Adrenal gland (tissue), 9 donors: ENCODE measurements at regions not wholly inside any gene's neighbourhood (a gene's known extent, or its start where the extent isn't known, plus 50 kb on each side); places are given as distances from the start of the nearest gene placed in this dataset.

ENCODE experiments used
- DNase-seq, 7 donors: peaks; one replicate each; pipeline ENCODE4 v3.0.0-alpha.2; 2019 to 2020
- H3K27ac ChIP-seq, 5 donors: fragments of 200-600 bp; sonication (generic) in 4 of 5; 1 replicate in 3 of 5; 2 replicates in 2 of 5; pipeline versions ENCODE4 v1.5.1 to v1.8.0; 2016 to 2020; ENCODE audit warnings: mild to moderate bottlenecking in 1 of 5
- H3K27me3 ChIP-seq: fragments of 200-600 bp; 2 replicates; pipeline ENCODE4 v1.8.0; 2021
- H3K36me3 ChIP-seq, 2 donors: fragments of 200-600 bp; replicated peaks in 1 of 2; 1 replicate in 1 of 2; 2 replicates in 1 of 2; pipeline versions ENCODE4 v1.5.1 to v1.8.0; 2018 to 2022
- H3K4me1 ChIP-seq, 2 donors: fragments of 200-600 bp; replicated peaks in 1 of 2; 1 replicate in 1 of 2; 2 replicates in 1 of 2; pipeline versions ENCODE4 v1.5.1 to v1.8.0; 2018 to 2021
- H3K4me3 ChIP-seq, 4 donors: fragments of 200-600 bp; sonication (generic) in 3 of 4; one replicate each; pipeline ENCODE4 v1.5.1; 2016 to 2018
- H3K9me3 ChIP-seq, 3 donors: fragments of 200-600 bp; sonication (generic) in 1 of 3; replicated peaks in 1 of 3; 1 replicate in 2 of 3; 2 replicates in 1 of 3; pipeline versions ENCODE4 v1.5.1 to v1.8.0; 2016 to 2021
- POLR2A ChIP-seq, 2 donors: fragments of 450-650 bp; IDR thresholded peaks; one replicate each; pipeline ENCODE4 v1.6.1; 2017; ENCODE audit warnings: antibody characterized with exemption in 2 of 2, mild to moderate bottlenecking in 2 of 2, moderate library complexity in 1 of 2
- WGBS, 4 donors: extraction: QIAGEN DNeasy Blood & Tissue Kit in 2 of 4; methylation state at CpG; one replicate each; pipeline versions ENCODE4 v1.1.5 to v1.1.7; 2013 to 2017; 5-methylcytosine and 5-hydroxymethylcytosine counted together
- intact Hi-C, 2 donors: fragments of 100-400 bp; cut with DNase I; formaldehyde crosslinking; loops; one replicate each; pipeline versions ENCODE4 v1.14.1 to v1.15.0; 2022 to 2023
- TF ChIP-seq, protein P1 (sequence below), 6 experiments: fragments of 450-650 bp in 4 of 6; fragments of 200-600 bp in 2 of 6; sonication (generic) in 1 of 6; IDR thresholded peaks; 1 replicate in 5 of 6; 2 replicates in 1 of 6; pipeline versions ENCODE4 v1.5.1 to v1.8.0; 2016 to 2021; ENCODE audit warnings: antibody characterized with exemption in 6 of 6, mild to moderate bottlenecking in 2 of 6, moderate library complexity in 1 of 6
- donor health status: healthy with polysubstance abuse.
- donor health status: Bipolar disorder and iron deficiency.
- donor health status: DM: yes; HTN: yes; CAD: no.
- donor health status: DM: no; HTN: no; CAD: no.
- donor health status: DM: no; HTN: no; CAD: no.

DNA sequence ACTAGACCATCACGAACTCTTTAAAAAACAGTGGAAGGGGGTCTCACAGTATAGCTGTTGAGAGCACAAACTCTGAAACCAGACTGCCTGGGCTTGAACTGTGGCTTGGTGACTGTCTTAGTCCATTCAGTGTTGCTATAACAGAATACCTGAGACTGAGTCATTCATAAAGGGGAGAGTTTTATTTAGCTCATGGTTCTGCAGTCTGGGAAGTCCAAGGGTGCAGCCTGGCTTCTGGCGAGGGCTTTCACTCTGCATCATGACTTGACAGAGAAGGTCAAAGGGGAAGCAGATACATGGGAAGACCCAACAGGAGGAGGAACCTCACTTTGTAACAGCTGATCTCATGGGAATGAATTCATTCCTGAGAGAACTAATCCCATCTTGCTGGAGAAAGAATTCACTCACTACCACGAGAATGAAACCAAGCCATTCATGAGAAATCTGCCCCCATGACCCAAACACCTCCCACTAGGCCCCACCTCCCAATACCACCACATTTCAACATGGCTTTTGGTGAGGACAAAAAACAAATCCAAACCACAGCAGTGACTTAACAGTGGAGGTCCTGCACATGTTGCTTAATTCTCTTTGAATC, 116.7 kb upstream of the STOX2 start:
- TF ChIP-seq, protein P1, sequence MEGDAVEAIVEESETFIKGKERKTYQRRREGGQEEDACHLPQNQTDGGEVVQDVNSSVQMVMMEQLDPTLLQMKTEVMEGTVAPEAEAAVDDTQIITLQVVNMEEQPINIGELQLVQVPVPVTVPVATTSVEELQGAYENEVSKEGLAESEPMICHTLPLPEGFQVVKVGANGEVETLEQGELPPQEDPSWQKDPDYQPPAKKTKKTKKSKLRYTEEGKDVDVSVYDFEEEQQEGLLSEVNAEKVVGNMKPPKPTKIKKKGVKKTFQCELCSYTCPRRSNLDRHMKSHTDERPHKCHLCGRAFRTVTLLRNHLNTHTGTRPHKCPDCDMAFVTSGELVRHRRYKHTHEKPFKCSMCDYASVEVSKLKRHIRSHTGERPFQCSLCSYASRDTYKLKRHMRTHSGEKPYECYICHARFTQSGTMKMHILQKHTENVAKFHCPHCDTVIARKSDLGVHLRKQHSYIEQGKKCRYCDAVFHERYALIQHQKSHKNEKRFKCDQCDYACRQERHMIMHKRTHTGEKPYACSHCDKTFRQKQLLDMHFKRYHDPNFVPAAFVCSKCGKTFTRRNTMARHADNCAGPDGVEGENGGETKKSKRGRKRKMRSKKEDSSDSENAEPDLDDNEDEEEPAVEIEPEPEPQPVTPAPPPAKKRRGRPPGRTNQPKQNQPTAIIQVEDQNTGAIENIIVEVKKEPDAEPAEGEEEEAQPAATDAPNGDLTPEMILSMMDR (IDR thresholded peaks at IDR 0.05) = no peak
- no peak for TF ChIP-seq POLR2A (IDR thresholded peaks at IDR 0.05)
- no peaks in the 10 kb centered on the region for H3K36me3 ChIP-seq
- peaks cover 0 to 10% (median 0%) of the 10 kb centered on the region in 3 donors for H3K9me3 ChIP-seq
- H3K27me3 ChIP-seq = no peaks in the 10 kb centered on the region
- DNase-seq = no peak
- no peak overlapping the region for H3K27ac ChIP-seq
- 56 to 83% (median 67%) methylated on average over 3 of the region's 3 CpGs for WGBS, 4 donors
- intact Hi-C loops = no loop called here
- H3K4me3 ChIP-seq = no peak overlapping the region
- no peaks in the 10 kb centered on the region for H3K4me1 ChIP-seq

DNA sequence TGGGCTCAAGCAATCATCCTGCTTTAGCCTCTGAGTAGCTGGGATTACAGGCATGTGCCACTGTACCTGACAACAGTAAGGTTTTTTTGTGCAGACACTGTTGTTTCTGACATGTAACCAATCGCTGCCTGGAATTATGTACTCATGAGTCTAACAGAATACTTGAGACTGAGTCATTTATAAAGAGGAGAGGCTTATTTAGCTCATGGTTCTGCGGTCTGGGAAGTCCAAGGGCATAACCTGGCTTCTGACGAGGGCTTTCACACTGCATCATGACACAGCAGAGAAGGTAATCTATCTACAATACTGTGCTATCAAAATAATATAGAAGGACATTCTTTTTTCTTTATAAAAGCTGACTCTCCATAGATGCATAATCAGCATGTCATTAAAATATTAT, 115.5 kb upstream of the STOX2 start:
- 69 to 86% (median 77%) methylated on average over 3 of the region's 3 CpGs for WGBS, 4 donors

DNA sequence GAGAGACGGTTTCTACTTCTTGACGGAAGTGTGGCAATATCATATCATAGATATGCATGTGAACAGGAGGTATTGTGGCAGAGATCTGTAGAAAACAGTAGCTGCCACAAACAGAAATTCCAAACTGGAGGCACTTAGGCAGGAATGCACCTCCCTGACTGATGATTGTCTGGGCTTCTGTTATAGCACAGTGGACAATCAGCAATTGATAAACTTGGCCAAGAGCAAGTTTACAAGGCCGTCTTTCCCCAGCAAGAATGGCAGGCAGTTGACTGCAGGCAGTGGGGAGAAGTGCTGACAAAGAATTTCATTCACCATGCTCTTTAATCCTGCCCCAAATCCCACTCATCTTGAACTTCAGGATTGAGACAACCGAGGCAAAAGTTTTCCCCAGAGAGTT, 114.4 kb upstream of the STOX2 start:
- DNase-seq = no peak
- WGBS, 4 donors = 73 to 84% (median 79%) methylated on average over 4 of the region's 4 CpGs
- TF ChIP-seq POLR2A (IDR thresholded peaks at IDR 0.05) = no peak
- TF ChIP-seq, protein P1 (IDR thresholded peaks at IDR 0.05) = no peak
- Histone ChIP-seq H3K27me3 (no peaks in the 10 kb centered on the region), H3K36me3 (no peaks in the 10 kb centered on the region), H3K4me3 (no peak overlapping the region), H3K4me1 (no peaks in the 10 kb centered on the region), H3K9me3 (peaks cover 0 to 10% (median 0%) of the 10 kb centered on the region in 3 donors), H3K27ac (no peak overlapping the region)
- intact Hi-C loops = no loop called here

More for the DNA sequence above, 115.5 kb upstream of the STOX2 start:
- Histone ChIP-seq H3K36me3 (no peaks in the 10 kb centered on the region), H3K27me3 (no peaks in the 10 kb centered on the region), H3K9me3 (peaks cover 0 to 10% (median 0%) of the 10 kb centered on the region in 3 donors), H3K4me3 (no peak overlapping the region), H3K27ac (no peak overlapping the region), H3K4me1 (no peaks in the 10 kb centered on the region)
- DNase-seq = no peak
- TF ChIP-seq POLR2A (IDR thresholded peaks at IDR 0.05) = no peak
- TF ChIP-seq, protein P1 (IDR thresholded peaks at IDR 0.05) = no peak
- intact Hi-C loops = no loop called here

DNA sequence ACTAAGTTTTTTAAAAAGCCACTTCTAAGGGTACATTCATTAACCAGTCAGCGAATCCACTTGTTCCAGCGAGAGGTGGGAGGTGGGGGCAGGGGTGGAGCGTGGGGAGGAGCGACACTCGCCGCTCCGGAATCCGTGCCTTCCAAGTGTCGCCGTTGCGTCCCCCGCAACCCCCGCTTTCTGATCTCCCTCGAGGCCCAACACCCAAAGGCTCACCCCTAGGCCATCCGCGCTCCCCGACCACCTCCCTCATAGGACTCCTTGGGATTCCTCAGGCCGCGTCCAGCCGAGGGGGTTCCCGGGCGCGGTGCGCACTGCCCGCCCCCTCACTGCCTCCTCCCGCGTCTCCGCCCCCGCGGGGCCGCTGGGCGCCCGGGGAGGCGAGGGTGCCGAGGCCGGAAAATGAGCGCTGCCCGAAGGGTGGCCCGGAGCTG, 108.1 kb upstream of the STOX2 start:
- Histone ChIP-seq H3K27me3 (peaks cover 38% of the 10 kb centered on the region), H3K36me3 (no peaks in the 10 kb centered on the region), H3K9me3 (peaks cover 0 to 10% (median 0%) of the 10 kb centered on the region in 3 donors), H3K27ac (peak overlapping the region in 1 of 5 donors; percentile 72), H3K4me3 (peak overlapping the region in 1 of 4 donors; percentile 58), H3K4me1 (peaks cover 0 to 9% of the 10 kb centered on the region in 2 donors)
- DNase-seq = peak in 1 of 7 donors; percentile 27
- TF ChIP-seq POLR2A (IDR thresholded peaks at IDR 0.05) = no peak
- 1 to 8% (median 4%) methylated on average over 14 to 39 of the region's 39 CpGs for WGBS, 4 donors
- intact Hi-C loops = no loop called here
